ENCODE measurements at regions not wholly inside any gene's neighbourhood (a gene's known extent, or its start where the extent isn't known, plus 50 kb on each side); places are given as distances from the start of the nearest gene placed in this dataset.

- TF ChIP-seq CTCF (IDR thresholded peaks at IDR 0.05) (no peak), ZFX (IDR thresholded peaks at IDR 0.05; ENCODE audit: borderline replicate concordance) (no peak)
Observed at GRCh38 chr1:192888574-192888973, 79.7 kb downstream of the RGS2 start.
